AG08395 (cell line): ENCODE measurements at regions not wholly inside any gene's neighbourhood (a gene's known extent, or its start where the extent isn't known, plus 50 kb on each side); places are given as distances from the start of the nearest gene placed in this dataset.
A peak's percentile ranks its signal among the peaks of the same experiment; 100 is the strongest.
"Not testable (repeated sequence)": the region's sequence is repeated elsewhere in the genome, so short reads cannot be mapped to it uniquely, and the experiment has no call there.

Source experiments
- DNase-seq: peaks from one replicate; pipeline ENCODE4 v3.0.0; 2012; ENCODE audit warnings: mixed read lengths, low spot score

DNA sequence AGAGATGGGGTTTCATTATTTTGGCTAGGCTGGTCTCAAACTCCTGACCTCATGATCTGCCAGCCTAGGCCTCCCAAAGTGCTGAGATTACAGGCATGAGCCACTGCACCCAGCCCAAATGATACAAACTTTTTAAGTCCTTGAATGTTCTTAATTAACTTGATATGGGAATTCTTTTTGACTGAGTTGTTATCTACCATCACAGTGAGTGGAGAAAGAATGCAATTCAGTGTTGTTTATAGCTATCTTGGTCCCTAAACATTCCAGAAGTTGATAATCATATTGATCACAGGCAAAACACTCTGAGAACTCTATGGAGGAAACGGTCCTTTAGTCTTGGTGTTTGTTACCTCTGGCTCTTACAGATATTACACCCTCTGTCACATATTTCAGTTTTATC, 1072.5 kb downstream of the SUCLG1 start:
- no peak for DNase-seq

DNA sequence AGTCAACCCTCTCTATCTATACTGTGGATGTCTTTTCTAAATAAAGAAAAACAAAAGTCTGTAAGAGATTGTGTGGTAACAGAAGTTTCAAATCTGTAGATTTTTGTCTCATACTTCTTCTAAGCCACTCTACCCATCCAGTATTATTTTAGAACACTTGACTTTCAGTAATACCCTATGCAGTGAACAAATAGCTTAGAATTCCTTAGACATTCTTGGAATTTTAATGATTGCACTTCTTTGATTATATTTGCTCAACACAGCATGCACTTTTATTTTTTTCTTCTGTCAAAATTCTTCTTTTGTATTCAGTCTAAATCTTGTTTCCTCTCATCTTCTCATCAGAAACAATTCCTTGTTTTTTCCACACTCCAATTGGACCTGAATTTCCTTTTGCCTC, 1080.2 kb downstream of the SUCLG1 start:
- no peak for DNase-seq

DNA sequence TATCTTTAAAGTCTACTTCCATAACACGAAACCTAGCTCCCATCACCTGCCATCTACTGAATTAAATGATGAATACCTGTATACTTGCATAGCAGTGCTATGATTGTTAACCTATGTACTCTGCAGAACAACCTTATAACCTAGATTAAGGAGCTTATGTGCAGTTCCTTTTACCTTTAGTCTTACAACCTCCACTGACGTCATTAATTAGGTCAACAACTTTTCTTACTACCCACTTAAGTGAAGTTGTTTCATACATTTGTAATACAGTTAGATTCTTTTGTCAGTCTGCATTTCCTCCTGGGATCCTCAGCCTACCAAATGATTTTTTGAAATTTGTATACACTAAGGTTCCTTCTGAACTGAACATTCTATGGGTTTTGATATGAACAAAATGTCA, 1082.3 kb downstream of the SUCLG1 start:
- no peak for DNase-seq

DNA sequence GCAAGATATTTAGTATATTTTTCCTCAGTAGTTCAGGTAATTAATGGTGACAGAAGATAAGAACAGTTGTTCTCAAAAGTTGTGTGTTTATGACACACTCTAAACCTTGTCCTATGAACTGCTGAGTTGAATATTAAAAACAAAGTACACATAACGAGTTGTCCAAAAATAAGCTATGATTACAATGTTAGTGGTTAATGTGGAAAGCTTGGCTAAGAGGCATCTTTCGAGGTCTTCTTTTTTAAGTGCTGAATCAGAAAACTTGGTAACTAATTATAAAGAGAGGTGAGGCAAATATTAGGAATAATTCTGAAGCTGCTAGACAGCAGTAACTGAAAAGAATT, 1088.7 kb downstream of the SUCLG1 start:
- DNase-seq, result no peak

DNA sequence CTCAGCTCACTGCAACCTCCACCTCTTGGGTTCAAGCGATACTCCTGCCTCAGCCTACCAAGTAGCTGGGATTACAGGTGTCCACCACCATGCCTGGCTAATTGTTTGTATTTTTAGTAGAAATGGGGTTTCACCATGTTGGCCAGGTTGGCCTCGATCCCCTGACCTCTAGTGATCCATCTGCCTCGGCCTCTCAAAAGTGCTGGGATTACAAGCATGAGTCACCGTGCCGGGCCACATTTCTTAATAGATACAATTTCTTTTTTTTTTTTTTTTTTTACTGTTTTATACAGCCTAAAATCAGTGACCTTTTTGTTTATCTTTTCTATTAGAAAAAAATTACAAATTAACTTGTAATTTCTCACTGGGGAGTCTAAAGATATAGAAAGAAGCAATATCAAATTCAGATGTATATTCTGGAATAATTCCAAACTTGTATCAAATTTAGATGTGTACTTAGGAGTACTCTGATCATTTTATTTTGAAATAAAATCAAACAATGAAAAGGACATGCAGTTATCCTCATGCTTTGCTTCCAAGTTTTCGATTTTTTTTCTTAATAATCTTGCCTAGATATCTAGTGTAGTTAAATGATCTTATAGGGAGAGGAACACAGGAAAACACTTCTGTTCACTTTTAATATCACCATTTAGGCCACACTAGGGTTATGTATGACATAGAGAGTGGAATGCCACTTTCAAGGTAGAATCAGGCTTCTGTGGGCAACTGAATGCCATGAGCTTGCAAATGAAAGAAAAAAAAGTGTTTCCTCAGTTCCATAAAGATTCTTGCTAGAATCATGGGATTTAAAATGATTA, 1089.3 kb downstream of the SUCLG1 start:
- DNase-seq, result no peak

DNA sequence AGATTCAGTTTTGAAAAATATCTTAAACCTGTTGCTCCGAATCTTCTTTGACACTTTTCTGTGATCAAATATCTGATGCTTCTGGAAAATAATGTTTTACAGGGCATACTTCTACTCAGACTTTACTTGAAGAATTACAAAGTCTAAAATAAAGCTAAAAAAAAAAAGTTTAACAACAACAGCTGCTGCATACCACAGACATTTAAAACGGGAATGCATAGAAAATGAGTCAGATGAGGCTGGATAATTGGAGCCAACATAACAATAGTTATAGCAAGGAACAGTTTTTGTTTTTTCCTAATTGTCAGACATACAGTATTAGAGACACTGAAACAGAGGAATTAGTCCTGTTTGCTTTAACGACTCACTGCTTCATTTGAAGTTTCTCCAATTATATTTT, 1090.2 kb downstream of the SUCLG1 start:
- peak; percentile 4 for DNase-seq

DNA sequence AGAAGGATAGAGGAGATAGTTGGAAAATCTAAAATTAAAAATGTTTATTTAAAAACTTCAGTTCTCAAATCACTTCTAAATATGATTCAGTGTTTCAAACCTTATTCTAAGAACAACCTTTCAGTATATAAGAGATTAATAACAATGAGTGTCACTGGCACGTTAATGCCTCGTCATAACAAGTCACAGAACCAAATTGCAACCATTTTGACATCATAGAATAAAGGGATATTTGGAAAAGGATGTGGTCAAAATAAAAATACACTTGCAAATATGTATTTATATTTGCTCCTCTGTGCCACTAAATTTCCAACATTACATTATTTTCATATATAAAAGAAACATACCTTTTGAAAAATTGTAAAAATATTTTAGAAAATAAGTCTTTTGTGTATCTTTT, 1090.6 kb downstream of the SUCLG1 start:
- no peak for DNase-seq

DNA sequence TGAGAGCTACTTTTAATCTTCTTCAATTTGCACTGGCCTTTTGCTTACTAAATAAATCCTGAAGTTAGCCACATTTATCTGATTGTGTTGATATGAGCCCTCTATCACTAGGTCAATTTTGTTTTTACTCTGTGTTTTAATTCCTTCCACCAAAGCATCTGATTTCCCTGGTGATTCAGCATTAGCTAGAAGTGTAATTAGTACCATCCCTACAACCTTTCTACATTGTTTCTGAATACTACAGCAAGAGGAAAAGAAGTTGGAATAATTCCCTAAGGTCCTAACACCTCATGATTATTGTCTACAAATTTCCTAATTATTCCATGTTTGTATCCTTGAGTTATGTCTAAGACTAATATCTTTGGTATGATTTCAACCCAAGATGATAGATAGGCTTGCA, 1093.6 kb downstream of the SUCLG1 start:
- DNase-seq, result no peak

DNA sequence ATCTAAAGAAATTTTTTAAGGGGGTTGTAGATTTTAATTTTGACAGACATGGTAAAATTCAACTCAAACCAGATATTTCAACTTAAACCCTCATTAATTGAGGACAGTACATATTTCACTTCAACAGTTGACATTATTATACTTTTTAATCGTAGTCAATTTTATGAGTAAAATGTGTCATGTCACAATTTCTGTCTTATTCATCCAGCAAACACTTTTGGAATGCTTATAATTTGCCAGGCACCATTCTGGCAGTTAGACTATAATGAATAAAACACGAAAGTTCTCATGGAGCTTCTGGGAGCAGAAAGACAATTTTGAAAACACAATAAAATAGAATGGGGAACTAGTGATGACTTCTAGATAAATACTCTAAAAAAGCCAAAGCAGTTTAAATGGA, 1094.8 kb downstream of the SUCLG1 start:
- DNase-seq, result no peak

DNA sequence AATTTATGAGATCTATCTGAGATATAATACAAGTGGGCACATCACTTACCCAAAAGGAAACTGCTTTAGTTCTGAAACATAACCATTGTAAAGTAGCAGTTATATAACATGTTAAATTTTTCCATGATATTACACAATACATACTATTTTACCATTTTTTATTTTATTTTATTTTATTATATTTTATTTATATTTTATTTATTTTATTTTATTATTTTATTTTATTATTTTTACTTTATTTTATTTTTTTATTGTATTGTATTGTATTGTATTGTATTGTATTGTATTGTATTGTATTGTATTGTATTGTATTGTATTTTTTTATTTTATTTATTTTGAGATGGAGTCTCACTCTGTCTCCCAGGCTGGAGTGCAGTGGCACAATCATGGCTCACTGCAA, 1095.9 kb downstream of the SUCLG1 start:
- not testable (repeated sequence) for DNase-seq

DNA sequence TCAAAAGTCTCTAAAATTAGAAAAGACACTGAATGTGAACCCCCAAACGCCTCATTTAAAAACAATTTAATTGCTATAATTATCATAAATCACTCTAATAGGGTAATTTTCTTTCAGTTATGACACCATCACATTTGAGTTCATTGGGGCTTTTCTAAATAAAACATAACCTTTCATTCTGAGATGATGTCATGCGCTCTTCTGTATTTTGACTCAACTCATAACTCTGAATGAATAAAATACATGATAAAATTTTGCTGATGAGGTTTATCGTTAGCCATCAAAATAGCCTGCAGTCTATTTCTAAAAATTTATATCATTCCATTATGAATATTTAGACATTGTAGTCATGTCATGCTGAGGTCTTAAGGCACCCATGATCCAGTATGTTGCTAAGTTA, 1099.7 kb downstream of the SUCLG1 start:
- no peak for DNase-seq

DNA sequence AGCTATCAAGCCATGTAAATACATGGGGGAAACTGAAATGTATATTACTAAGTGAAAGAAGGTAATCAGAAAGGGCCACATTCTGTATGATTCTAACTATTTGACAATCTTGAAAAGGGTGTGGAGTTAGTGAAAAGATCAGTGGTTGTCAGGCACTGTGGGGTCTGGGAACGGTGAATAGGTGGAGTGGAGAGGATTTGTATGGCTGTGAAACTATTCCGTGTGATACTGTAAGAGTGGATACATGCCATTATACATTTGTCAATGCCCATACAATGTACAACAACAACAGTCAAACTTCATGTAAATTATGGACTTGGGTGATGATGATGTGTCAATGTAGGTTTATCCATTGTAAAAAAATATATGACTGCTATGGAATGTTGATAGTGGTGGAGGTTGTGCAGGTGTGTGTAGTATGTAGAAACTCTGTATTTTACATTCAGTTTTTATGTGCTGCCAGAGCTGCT, 1116.2 kb downstream of the SUCLG1 start:
- no peak for DNase-seq

DNA sequence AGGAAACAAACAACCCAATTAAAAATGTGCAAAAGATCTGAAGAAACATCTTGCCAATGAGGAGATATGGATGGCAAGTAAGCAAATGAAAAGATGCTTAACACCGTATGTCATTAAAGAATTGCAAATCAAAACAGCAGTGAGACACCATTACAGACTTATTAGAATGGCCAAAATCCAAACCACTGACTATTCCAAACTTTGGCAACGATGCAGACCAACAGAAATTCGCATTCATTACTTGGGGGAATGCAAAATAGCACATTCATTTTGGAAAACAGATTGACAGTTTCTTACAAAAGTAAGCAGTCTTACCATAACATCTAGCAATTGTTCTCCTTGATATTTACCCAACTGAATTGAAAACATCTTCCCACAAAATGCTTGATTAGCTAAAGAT, 1118.7 kb downstream of the SUCLG1 start:
- no peak for DNase-seq

DNA sequence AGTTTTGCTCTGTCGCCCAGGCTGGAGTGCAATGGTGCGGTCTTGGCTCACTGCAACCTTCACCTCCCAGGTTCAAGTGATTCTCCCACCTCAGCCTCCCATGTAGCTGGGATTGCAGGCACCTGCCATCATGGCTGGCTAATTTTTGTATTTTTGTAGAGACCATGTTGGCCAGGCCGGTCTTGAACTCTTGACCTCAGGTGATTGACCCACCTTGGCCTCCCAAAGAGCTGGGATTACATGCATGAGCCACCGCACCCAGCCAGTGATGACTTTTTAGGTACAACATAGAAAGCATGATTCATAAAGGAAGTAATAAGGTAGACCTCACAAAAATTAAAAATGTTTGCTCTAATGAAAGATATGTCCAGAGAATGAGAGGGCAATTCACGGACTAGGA, 1119.1 kb downstream of the SUCLG1 start:
- not testable (repeated sequence) for DNase-seq

DNA sequence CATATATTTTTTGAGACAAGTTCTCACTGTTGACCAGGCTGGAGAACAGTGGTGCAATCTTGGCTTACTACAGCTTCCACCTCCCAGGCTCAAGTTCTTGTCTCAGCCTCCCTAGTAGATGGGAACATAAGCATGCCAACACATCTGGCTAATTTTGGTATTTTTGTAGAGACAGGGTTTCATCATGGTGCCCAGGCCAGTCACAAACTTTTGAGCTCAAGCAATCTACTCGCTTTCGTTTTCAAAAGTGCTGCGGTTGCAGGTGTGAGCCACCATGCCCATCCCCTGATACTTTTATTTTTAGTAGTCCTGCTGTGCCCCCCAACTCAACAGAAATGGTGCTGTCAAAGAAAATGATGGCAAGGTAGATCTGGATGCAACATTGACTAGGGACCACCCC, 1127.3 kb downstream of the SUCLG1 start:
- no peak for DNase-seq

DNA sequence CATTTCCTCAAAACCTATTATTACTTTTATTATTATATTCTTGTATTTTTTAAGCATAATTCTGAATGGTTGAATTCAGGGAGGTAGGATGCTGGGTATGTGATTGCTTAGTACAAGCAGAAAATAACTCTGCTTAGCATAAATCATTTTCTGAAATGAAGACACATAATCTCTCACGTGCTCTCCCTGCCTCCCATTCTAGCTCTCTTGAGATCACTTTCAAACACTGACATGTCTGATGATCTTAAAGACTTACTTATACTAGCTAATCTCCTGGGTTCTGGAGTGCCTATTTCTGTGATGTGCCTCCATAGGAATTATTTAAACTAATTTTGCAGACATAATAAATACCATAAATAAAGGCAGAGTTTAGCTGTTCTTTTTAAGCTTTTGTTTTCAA, 1136.0 kb downstream of the SUCLG1 start:
- DNase-seq, result no peak

DNA sequence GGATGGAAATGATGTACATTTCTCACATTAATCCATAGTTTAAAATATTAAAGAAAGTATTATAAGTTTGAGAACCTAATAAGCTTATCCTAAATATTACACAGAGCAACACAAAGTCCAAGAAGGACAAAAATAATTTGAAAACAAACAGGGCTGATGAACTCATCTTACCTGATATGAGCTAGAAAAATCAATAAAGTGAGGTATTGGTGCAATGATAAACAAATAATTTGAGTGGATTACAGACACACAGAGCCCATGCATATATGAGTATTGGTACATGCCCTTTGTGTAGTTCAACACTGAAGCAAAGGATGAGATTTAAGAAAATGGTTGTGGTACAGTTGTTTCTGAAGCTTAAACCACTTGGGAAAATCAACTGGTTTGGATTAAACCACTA, 1139.0 kb downstream of the SUCLG1 start:
- DNase-seq, result no peak

DNA sequence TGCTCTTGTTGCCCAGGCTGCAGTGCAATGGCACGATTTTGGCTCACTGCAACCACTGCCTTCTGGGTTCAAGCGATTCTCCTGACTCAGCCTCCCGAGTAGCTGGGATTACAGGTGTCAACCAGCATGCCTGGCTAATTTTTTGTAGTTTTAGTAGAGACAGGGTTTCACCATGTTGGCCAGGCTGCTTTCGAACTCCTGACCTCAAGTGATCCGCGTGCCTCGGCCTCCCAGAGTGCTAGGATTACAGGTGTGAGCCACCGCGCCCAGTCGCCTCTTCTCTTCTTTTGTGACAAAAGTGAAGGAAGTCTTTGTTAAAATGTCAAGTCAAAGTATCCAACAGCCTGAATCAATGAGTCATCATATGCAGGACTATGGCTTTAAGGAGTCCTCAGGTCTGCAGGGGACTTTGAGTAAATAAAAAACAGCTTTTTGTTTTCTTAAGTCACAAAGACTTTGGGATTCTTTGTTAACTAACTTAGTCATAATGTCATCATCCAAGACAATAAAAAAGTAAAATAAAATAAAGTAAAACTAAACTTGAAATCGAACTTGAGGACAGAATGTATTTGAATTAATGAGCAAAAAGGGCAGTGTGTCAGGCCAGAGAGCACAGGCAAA, 1153.2 kb downstream of the SUCLG1 start:
- no peak for DNase-seq

DNA sequence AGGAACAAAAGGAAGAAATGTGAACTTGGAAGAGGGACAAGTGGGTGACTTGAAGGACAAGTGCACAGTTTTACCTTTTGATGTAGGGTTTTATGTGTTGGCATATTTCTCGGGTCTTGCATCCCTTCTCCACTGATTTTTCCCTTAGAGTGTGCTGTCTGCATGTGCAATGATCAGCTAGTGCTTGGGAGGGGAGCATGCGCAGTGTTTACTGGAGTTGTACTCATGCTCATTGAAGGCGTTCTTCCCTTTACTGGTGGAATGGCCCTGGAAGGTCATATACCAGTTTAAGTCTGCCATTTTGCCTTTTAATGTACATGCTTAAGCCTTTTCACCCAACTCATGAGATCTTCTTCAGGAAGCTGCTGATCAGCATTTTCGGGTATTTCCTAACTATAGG, 1168.0 kb downstream of the SUCLG1 start:
- no peak for DNase-seq

DNA sequence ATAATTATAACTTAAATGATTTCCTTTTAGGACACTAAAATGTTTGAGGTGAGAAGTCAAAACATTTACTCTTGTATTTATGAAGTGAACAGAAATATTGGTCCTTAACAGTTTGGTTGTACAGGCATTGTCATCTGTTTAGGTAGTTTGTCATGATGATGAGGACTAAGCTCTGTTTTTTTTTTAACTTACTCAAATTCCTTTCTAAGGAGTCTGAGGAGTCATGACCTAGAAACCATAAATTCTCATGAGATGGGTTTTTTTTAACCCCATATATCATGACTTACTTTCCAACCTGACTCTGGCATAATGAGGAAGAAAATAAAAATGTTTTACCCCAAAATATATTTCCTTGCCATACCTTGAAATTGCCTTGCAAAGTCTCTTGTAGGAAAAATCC, 1176.2 kb downstream of the SUCLG1 start:
- DNase-seq, result no peak

DNA sequence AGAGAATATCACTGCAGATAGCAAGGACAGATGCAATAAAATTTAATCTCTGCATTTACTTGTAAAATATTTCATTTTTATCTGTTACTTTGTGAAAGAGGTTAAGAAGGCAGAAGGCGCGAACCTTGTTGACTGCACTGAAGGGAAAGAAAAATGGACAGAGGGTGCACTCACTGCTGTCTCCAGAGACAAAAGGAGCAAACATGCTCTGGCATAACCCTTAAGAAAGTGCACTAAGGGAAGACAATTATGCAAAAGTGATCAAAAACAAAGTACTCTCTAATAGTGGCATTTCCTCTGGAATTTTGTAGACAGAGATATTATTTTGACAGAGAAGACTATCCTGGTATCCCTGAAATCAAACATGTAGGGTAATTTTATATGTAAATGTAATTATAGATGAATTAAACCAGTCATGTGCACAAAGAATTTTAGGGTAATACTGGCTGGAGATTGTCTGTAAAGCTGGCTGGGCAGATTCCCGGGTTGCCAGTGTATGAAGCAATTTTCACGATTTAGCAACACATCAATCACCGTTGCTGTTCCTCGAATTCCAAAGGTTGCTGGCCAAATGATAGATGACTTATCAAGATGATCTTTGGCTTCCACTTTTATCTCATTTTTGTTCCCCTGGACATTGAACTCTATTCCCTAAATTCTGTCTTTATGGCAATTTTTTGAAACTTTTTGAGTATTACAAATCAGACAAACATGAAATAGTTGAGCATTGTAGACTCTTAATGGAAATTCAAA, 1176.9 kb downstream of the SUCLG1 start:
- no peak for DNase-seq

DNA sequence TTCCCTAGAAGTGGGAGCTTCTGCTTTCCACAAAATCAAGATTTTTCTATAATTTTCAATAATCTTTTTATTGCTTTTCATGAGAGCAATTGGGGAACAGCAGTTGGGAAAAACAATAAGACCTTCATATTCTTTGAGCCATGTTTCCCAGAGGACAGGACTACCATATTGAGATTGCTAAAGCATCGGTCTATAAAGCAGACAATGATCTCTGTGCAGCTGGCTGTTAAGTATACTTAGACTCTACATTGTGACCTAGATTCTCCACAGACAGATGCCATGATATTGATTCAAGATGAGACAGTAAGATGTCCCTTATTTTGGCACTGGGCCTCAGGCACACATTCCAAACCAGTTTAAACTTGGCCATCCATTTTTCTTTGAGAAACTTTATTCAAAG, 1178.7 kb downstream of the SUCLG1 start:
- DNase-seq, result no peak

DNA sequence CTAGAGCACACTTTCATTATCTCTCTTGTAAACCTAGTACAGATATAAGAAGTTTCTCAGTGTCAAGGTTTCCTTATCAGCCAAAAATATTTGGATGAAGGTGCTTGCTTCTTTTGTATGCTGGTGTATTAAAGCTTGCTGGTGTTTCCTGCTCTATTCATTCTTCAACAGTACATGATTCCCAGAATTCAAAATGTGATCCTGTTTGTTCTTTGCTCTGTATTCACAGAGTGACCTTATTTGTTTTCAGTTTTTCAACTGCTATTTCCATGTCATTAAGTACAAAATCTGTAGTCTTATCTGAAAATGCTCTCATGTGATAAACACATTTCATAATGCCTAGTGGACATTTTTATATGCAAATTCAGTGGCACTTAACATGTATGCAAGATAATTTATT, 1185.8 kb downstream of the SUCLG1 start:
- DNase-seq, result no peak
